K562 (cell line): ENCODE measurements at regions not wholly inside any gene's neighbourhood (a gene's known extent, or its start where the extent isn't known, plus 50 kb on each side); places are given as distances from the start of the nearest gene placed in this dataset.

ENCODE experiments used
- ATAC-seq: fragments of 200-7000 bp; cut with Tn5 transposase; 3 replicates; pipeline ENCODE4 v1.9.1; 2020; ENCODE audit warnings: moderate library complexity
- BruUV-seq: library from RNA; stranded (reverse); fragments of 400-500 nt; replicated peaks from 2 replicates; lab custom pipeline; 2021; lab: Mats Ljungman, UMichigan
- CTCF ChIA-PET: fragments of 300-600 bp; formaldehyde crosslinking; extraction: SDS; loops from one replicate; lab custom pipeline; 2021; ENCODE audit warnings: low intra/inter-chr PET ratio; lab: Yijun Ruan, JAX
- POLR2A ChIA-PET: fragments of 300-600, 350-650 bp; sonication (Branson Sonifier 250); formaldehyde crosslinking; extraction: SDS; loops from one replicate; lab custom pipeline; 2021; ENCODE audit warnings: antibody characterized with exemption, inconsistent platforms; lab: Yijun Ruan, JAX
- DNase-seq, 4 experiments: peaks; one replicate each; pipeline versions ENCODE4 v3.0.0 to v3.0.0-alpha.2; 2011 to 2018; ENCODE audit warnings: low spot score in 3 of 4, mixed read lengths in 3 of 4; ENCODE audit errors: extremely low read depth in 1 of 4
- FAIRE-seq: peaks from 2 replicates; lab custom pipeline; 2011; peaks lifted over from hg19 to GRCh38; lab: Jason Lieb, UNC
- H2AFZ ChIP-seq: 2 replicates; pipeline ENCODE4 v1.6.0; 2011; ENCODE audit warnings: low read depth, low read length, control low read depth, inconsistent platforms
- H3K27ac ChIP-seq: fragments of 200-600 bp; 3 replicates; pipeline ENCODE4 v1.8.0; 2011; ENCODE audit warnings: low read depth, mild to moderate bottlenecking, control low read depth, inconsistent platforms, low read length, moderate library complexity, mixed read lengths; ENCODE audit errors: extremely low read depth
- H3K27me3 ChIP-seq, 2 experiments: fragments of 300-600 bp in 1 of 2; 2 replicates in 1 of 2; 3 replicates in 1 of 2; pipeline versions ENCODE4 v1.6.0 to v1.8.0; 2011; ENCODE audit warnings: inconsistent platforms in 2 of 2, low read length in 2 of 2, mild to moderate bottlenecking in 1 of 2, mixed read lengths in 1 of 2, moderate library complexity in 1 of 2; ENCODE audit not compliant: control insufficient read depth in 2 of 2, insufficient read depth in 2 of 2
- H3K36me3 ChIP-seq: fragments of 300-600 bp; 3 replicates; pipeline ENCODE4 v1.8.0; 2011; ENCODE audit warnings: mild to moderate bottlenecking, low read length, inconsistent platforms; ENCODE audit not compliant: control insufficient read depth, insufficient read depth
- H3K4me1 ChIP-seq, 2 experiments: fragments of 200-600 bp in 1 of 2; replicated peaks in 1 of 2; 2 replicates in 1 of 2; 3 replicates in 1 of 2; pipeline versions ENCODE4 v1.5.1 to v1.8.0; 2011; ENCODE audit warnings: inconsistent platforms in 2 of 2, low read length in 2 of 2, mild to moderate bottlenecking in 1 of 2, mixed read lengths in 1 of 2, moderate library complexity in 1 of 2; ENCODE audit not compliant: control insufficient read depth in 2 of 2, insufficient read depth in 2 of 2
- H3K4me2 ChIP-seq: 2 replicates; pipeline ENCODE4 v1.6.1; 2011; ENCODE audit warnings: low read length, control low read depth, inconsistent platforms, mixed read lengths; ENCODE audit not compliant: insufficient read depth
- H3K4me3 ChIP-seq: fragments of 200-600 bp; sonication (generic), shearing (Covaris generic); 2 replicates; pipeline ENCODE4 v1.5.1; 2016; ENCODE audit warnings: control low read depth, inconsistent platforms
- H3K79me2 ChIP-seq: fragments of 200-600 bp; 3 replicates; pipeline ENCODE4 v1.8.0; 2011; ENCODE audit warnings: low read length, inconsistent platforms; ENCODE audit not compliant: control insufficient read depth, insufficient read depth
- H3K9ac ChIP-seq, 2 experiments: 2 replicates each; pipeline versions ENCODE4 v1.6.0 to v1.6.1; 2011; ENCODE audit warnings: low read depth in 2 of 2, low read length in 2 of 2, control low read depth in 1 of 2, inconsistent platforms in 1 of 2, mild to moderate bottlenecking in 1 of 2, mixed read lengths in 1 of 2; ENCODE audit not compliant: insufficient read depth in 1 of 2
- H3K9me1 ChIP-seq: one replicate; pipeline ENCODE4 v1.6.0; 2011; ENCODE audit warnings: inconsistent platforms, mild to moderate bottlenecking, low read length, moderate library complexity; ENCODE audit not compliant: control insufficient read depth, insufficient read depth
- H3K9me3 ChIP-seq: replicated peaks from 2 replicates; pipeline ENCODE4 v1.5.1; 2011; ENCODE audit warnings: low read depth, low read length, inconsistent platforms; ENCODE audit not compliant: control insufficient read depth, insufficient read depth
- H4K20me1 ChIP-seq: replicated peaks from 2 replicates; pipeline ENCODE4 v1.6.1; 2011; ENCODE audit warnings: low read length, inconsistent platforms, mixed read lengths; ENCODE audit not compliant: control insufficient read depth, insufficient read depth
- CXXC5 ChIP-seq: fragments of 250-450 bp; sonication (Bioruptor Pico); IDR thresholded peaks from 2 replicates; pipeline ENCODE4 v1.8.0; 2022; ENCODE audit warnings: inconsistent platforms, mild to moderate bottlenecking, moderate library complexity
- ETV5 ChIP-seq: sonication (generic); formaldehyde crosslinking; IDR thresholded peaks from 2 replicates; pipeline ENCODE4 v1.4.0; 2020; ENCODE audit warnings: low read depth, mild to moderate bottlenecking, missing genetic modification reagents
- ZHX1 ChIP-seq: fragments of 150-350 bp; conservative IDR thresholded peaks from 2 replicates; pipeline ENCODE4 v1.6.1; 2014; ENCODE audit warnings: low read length
- ZNF143 ChIP-seq: sonication (generic); formaldehyde crosslinking; IDR thresholded peaks from 2 replicates; pipeline ENCODE4 v1.9.0; 2022; ENCODE audit warnings: mild to moderate bottlenecking, missing genetic modification reagents
- ZNF277 ChIP-seq: fragments of 250-450 bp; sonication (Bioruptor Pico); IDR thresholded peaks from 2 replicates; pipeline ENCODE4 v1.8.0; 2022; ENCODE audit warnings: inconsistent platforms, mild to moderate bottlenecking, moderate library complexity, borderline replicate concordance
- ZNF655 ChIP-seq: fragments of 250-450 bp; sonication (Bioruptor Pico); IDR thresholded peaks from 2 replicates; pipeline ENCODE4 v1.5.0; 2021
- WGBS: fragments of 100-300 bp; shearing (Covaris generic); methylation state at CpG from one replicate; pipeline ENCODE4 v1.1.6; 2016; ENCODE audit warnings: low coverage, mixed read lengths; ENCODE audit not compliant: insufficient coverage; ENCODE audit errors: missing lambda C conversion rate; 5-methylcytosine and 5-hydroxymethylcytosine counted together
- in situ Hi-C: fragments of 300-500 bp; cut with MboI; formaldehyde crosslinking; loops from 4 replicates; pipeline ENCODE4 v1.15.0; 2018; ENCODE audit warnings: inconsistent platforms, mixed read lengths
- intact Hi-C: fragments of 100-400 bp; cut with micrococcal nuclease; formaldehyde crosslinking; loops from 2 replicates; pipeline ENCODE4 v1.14.2; 2022

- Histone ChIP-seq H3K4me3 (no peak overlapping the region), H3K79me2 (no peaks in the 10 kb centered on the region)
- WGBS, result 56% methylated on average over 2 of the region's 2 CpGs
Observed at GRCh38 chr5:28917631-28918030, 1879.2 kb upstream of the CDH9 start.

More at GRCh38 chr5:28917631-28918030, 1879.2 kb upstream of the CDH9 start:
- TF ChIP-seq ZHX1 (no peak), CXXC5 (CRISPR knock-in tag) (no peak), ZNF143 (no peak), ZNF655 (CRISPR knock-in tag) (no peak), ETV5 (CRISPR knock-in tag) (no peak), ZNF277 (CRISPR knock-in tag) (no peak)
- H3K9me1 ChIP-seq, result no peaks in the 10 kb centered on the region
- H3K4me1 ChIP-seq, result no peaks in the 10 kb centered on the region
- ChIA-PET POLR2A (no interaction called here), CTCF (no interaction called here)
- no peak overlapping the region for H2AFZ ChIP-seq
- H3K27me3 ChIP-seq, result no peaks in the 10 kb centered on the region
- no peaks in the 10 kb centered on the region for H3K36me3 ChIP-seq
- no peaks in the 10 kb centered on the region for H4K20me1 ChIP-seq
- H3K27ac ChIP-seq, result no peak overlapping the region
- H3K9me3 ChIP-seq, result no peaks in the 10 kb centered on the region; the same call in none of the 2 replicates
- in situ Hi-C loops, result no loop called here
- no peak for DNase-seq
- BruUV-seq, result no TSS peak
- no peak for ATAC-seq
- FAIRE-seq, result no peak
- H3K4me2 ChIP-seq, result no peak overlapping the region
- intact Hi-C loops, result no loop called here
- no peak overlapping the region for H3K9ac ChIP-seq
